ENCODE measurements at regions not wholly inside any gene's neighbourhood (a gene's known extent, or its start where the extent isn't known, plus 50 kb on each side); places are given as distances from the start of the nearest gene placed in this dataset.

- TF ChIP-seq, protein P1, sequence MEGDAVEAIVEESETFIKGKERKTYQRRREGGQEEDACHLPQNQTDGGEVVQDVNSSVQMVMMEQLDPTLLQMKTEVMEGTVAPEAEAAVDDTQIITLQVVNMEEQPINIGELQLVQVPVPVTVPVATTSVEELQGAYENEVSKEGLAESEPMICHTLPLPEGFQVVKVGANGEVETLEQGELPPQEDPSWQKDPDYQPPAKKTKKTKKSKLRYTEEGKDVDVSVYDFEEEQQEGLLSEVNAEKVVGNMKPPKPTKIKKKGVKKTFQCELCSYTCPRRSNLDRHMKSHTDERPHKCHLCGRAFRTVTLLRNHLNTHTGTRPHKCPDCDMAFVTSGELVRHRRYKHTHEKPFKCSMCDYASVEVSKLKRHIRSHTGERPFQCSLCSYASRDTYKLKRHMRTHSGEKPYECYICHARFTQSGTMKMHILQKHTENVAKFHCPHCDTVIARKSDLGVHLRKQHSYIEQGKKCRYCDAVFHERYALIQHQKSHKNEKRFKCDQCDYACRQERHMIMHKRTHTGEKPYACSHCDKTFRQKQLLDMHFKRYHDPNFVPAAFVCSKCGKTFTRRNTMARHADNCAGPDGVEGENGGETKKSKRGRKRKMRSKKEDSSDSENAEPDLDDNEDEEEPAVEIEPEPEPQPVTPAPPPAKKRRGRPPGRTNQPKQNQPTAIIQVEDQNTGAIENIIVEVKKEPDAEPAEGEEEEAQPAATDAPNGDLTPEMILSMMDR (IDR thresholded peaks at IDR 0.05; ENCODE audit: low read depth): no peak
Observed at GRCh38 chr20:56855708-56856107, 226.6 kb downstream of the TFAP2C start.

- TF ChIP-seq, protein P1 (IDR thresholded peaks at IDR 0.05; ENCODE audit: low read depth): no peak
Observed at GRCh38 chr20:56857950-56858349, 228.8 kb downstream of the TFAP2C start.

- TF ChIP-seq, protein P1 (IDR thresholded peaks at IDR 0.05; ENCODE audit: low read depth): no peak
Observed at GRCh38 chr20:56859039-56859800, 230.1 kb downstream of the TFAP2C start.

DNA sequence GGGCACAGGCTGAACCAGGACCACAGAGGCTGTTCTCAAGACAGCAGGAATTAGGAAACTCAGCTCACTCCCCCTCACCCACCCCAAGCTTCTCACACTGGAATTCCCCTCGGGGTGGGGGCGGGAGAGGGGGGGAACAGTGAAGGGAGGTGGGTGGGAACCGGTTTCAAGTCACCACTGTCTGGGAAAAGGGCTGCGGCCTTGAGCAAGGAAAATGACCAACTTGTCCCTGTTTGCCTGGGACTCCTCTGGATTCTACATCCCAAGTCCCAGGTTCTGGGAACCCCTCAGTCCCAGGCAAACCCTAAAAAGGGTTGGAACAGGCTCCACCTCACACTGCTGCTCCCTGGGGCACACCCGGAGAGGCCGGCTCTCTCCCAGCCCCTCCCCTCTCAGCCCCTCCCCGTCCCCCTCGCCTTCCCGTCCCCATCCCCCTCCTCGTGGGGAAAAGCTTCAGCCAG is 230.7 kb downstream of the TFAP2C start:
- TF ChIP-seq, protein P1 (IDR thresholded peaks at IDR 0.05; ENCODE audit: low read depth): no peak

DNA sequence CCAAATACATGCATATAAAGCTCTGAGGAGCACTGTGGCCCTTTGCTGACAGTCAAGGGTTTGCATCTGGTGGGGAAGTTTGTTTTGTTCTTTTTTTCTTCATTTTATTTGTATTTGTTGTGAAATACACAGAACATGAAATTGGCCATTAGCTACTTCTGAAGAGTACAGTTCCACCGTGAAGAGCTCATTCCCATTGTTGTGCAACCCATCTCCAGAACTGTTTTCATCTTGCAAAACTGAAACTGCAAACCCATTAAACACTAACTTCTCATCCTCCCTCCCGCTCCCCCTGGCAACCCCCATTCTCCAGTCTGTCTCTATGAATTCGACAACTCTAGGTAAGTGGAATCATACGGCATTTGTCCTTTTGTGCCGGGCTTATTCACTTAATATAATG is 231.3 kb downstream of the TFAP2C start:
- TF ChIP-seq, protein P1 (IDR thresholded peaks at IDR 0.05; ENCODE audit: low read depth): no peak

DNA sequence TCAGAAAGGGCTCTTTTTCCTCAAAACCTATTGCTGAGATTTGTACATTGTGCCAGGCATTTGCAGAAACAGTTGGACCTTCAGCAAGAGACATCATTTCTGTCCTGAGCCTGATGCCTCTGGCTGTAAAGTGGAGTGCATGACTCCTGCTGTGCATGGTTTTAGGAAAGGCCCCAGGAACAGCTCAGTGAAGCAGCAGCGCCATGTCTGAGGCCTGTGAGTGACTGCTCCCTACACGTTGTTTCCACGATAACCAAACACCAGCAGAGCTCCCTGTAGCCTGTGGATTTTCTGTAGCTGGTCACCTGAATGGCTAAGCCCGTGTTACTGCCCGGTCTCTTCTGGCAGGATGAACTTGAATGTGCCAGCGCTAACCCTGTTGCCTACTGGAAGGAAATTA is 232.5 kb downstream of the TFAP2C start:
- TF ChIP-seq, protein P1 (IDR thresholded peaks at IDR 0.05; ENCODE audit: low read depth): no peak

GRCh38 chr20:56865055-56865454 is 235.9 kb downstream of the TFAP2C start:
- TF ChIP-seq, protein P1 (IDR thresholded peaks at IDR 0.05; ENCODE audit: low read depth): no peak
